ENCODE measurements at regions not wholly inside any gene's neighbourhood (a gene's known extent, or its start where the extent isn't known, plus 50 kb on each side); places are given as distances from the start of the nearest gene placed in this dataset.

GRCh38 chr20:17797579-17797978, 97.8 kb downstream of the BANF2 start:
- TF ChIP-seq CTCF (IDR thresholded peaks at IDR 0.05; ENCODE audit: control extremely low read depth, extremely low read depth, low read depth, missing control alignments), result no peak
- CTCF ChIA-PET, result interaction anchor here (1.2 to 2.1 kb wide), 2 partner anchors 9 to 115 kb away, joined by 5 to 8 read pairs; partner anchors contain the start of gene RRBP1
- no peak for DNase-seq (ENCODE audit: extremely low spot score)
- POLR2A ChIA-PET, result no interaction called here

- ChIA-PET POLR2A (no interaction called here), CTCF (interaction anchor here (1.0 to 2.1 kb wide), 3 partner anchors 9 to 12 kb away, joined by 3 to 8 read pairs (median 3); no protein-coding TSS in a partner anchor)
- DNase-seq (ENCODE audit: extremely low spot score), result no peak
- TF ChIP-seq CTCF (IDR thresholded peaks at IDR 0.05; ENCODE audit: control extremely low read depth, extremely low read depth, low read depth, missing control alignments), result no peak
Observed at GRCh38 chr20:17797161-17797560, 97.4 kb downstream of the BANF2 start.

GRCh38 chr20:17796091-17796563, 96.4 kb downstream of the BANF2 start:
- POLR2A ChIA-PET, result no interaction called here
- TF ChIP-seq CTCF (IDR thresholded peaks at IDR 0.05; ENCODE audit: control extremely low read depth, extremely low read depth, low read depth, missing control alignments), result no peak
- no peak for DNase-seq (ENCODE audit: extremely low spot score)
- CTCF ChIA-PET, result interaction anchor here (1.0 to 1.4 kb wide), 3 partner anchors 8 to 113 kb away, joined by 3 to 6 read pairs (median 3); partner anchors contain the start of gene RRBP1

DNA sequence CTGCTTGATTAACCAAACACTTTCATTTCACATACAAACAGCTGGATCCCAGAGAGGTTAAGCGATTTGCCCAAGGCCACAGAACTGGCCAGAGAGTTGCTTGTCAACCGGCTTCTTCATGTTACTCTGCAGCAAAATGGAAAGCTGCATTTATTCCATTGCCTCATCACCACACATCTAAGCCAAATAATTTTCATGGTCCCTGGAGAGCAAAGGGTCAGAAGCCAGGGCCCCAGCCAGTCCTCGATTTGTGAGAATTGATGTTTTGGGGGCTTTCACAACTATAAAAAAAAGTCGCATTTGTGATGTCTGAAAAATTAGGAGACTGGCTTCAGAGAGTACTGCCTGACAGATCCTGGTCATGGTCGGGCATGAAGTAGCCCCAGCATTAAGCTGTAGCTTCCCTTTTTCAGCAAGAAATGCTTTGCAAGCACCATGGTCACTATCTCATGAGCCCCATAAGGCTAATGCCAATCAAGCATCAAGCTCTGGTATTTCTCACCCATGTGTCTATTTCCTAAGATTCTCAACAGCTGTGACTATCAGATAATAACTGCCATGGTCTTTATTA, 95.8 kb downstream of the BANF2 start:
- CTCF ChIA-PET, result interaction anchor here (1.4 kb wide), 1 partner anchor 113 kb away, joined by 6 read pairs; the partner anchor contains the start of gene RRBP1
- DNase-seq (ENCODE audit: extremely low spot score), result no peak
- no peak for TF ChIP-seq CTCF (IDR thresholded peaks at IDR 0.05; ENCODE audit: control extremely low read depth, extremely low read depth, low read depth, missing control alignments)
- POLR2A ChIA-PET, result no interaction called here

DNA sequence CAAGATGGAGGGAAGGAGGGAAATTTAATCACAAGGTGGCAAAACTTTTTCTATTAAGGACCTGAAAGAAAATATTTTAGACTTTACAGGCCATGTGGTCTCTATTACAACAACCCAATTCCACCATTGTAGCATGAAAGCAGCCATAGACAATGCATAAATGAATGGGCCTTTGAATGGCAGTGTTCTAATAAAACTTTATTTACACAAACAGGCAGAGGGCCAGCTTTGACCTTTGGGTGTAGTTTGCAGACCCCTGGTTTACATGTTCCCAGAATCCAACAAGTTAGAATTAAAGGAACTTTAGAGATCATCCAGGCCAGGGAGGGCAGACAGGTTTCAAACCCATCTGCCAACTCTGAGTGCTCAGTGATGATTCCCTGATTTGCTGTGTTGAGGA, 95.2 kb downstream of the BANF2 start:
- no peak for DNase-seq (ENCODE audit: extremely low spot score)
- no peak for TF ChIP-seq CTCF (IDR thresholded peaks at IDR 0.05; ENCODE audit: control extremely low read depth, extremely low read depth, low read depth, missing control alignments)
- ChIA-PET POLR2A (no interaction called here), CTCF (no interaction called here)

DNA sequence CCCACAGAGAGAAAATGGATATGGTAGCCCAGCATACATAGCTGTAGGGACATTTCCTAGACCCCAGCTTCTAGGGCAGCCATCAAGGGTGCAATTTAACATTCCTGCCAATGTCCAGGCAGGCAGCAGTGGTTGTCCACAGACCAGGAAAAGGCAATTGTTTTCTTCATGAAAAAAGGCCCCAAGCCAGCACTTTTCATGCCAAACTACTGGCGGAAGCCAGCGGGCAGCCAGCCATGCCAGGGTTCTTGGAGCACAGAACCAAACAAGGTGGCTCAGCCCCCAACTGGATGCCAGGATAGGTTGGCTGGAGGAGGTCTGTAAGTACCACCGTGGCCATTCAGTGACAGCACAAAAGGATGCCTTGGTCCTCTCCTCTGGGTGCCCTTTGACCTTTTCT, 94.6 kb downstream of the BANF2 start:
- DNase-seq (ENCODE audit: extremely low spot score), result no peak
- ChIA-PET CTCF (no interaction called here), POLR2A (no interaction called here)
- no peak for TF ChIP-seq CTCF (IDR thresholded peaks at IDR 0.05; ENCODE audit: control extremely low read depth, extremely low read depth, low read depth, missing control alignments)

All from GM10248 (cell line).